B cell (primary cell): ENCODE measurements at regions not wholly inside any gene's neighbourhood (a gene's known extent, or its start where the extent isn't known, plus 50 kb on each side); places are given as distances from the start of the nearest gene placed in this dataset.

Experiments used
- ATAC-seq: fragments of 200-7000 bp; cut with Tn5 transposase; one replicate; pipeline ENCODE4 v1.10.0; 2021; ENCODE audit warnings: low read depth, mild to moderate bottlenecking, moderate number of reproducible peaks, moderate library complexity
- CTCF ChIA-PET: fragments of 350-600 bp; sonication (Branson Sonifier 250); formaldehyde crosslinking; loops from one replicate; lab custom pipeline; 2021; ENCODE audit warnings: antibody characterized with exemption, inconsistent platforms; lab: Charles Lee
- POLR2A ChIA-PET: fragments of 350-600 bp; sonication (Branson Sonifier 250); formaldehyde crosslinking; loops from one replicate; lab custom pipeline; 2021; ENCODE audit warnings: antibody characterized with exemption; lab: Charles Lee
- DNase-seq: peaks from one replicate; pipeline ENCODE4 v3.0.0; 2013
- H2AFZ ChIP-seq: 2 replicates; pipeline ENCODE4 v1.6.1; 2012; ENCODE audit warnings: mild to moderate bottlenecking, low read depth, low read length; ENCODE audit not compliant: insufficient read depth, poor library complexity, severe bottlenecking
- H3K27ac ChIP-seq, 2 donors: 1 replicate in 1 of 2; 2 replicates in 1 of 2; pipeline ENCODE4 v1.5.1; 2012 to 2013; ENCODE audit warnings: low read length in 2 of 2, mild to moderate bottlenecking in 2 of 2, moderate library complexity in 1 of 2
- H3K27me3 ChIP-seq, 4 experiments: fragments of 200-600 bp in 1 of 4; sonication (generic) in 1 of 4; replicated peaks in 1 of 4; 1 replicate in 2 of 4; 2 replicates in 2 of 4; pipeline versions ENCODE4 v1.6.1 to v1.7.0; 2013 to 2016; ENCODE audit warnings: low read length in 3 of 4, mild to moderate bottlenecking in 2 of 4, mixed read lengths in 1 of 4, moderate library complexity in 1 of 4; ENCODE audit not compliant: insufficient read depth in 4 of 4, control insufficient read depth in 3 of 4; ENCODE audit errors: control extremely low read depth in 1 of 4
- H3K36me3 ChIP-seq, 2 experiments: replicated peaks in 1 of 2; 1 replicate in 1 of 2; 2 replicates in 1 of 2; pipeline versions ENCODE4 v1.6.1 to v1.7.1; 2013; ENCODE audit warnings: low read length in 1 of 2; ENCODE audit not compliant: insufficient read depth in 2 of 2, control insufficient read depth in 1 of 2; ENCODE audit errors: control extremely low read depth in 1 of 2, extremely low read depth in 1 of 2
- H3K4me1 ChIP-seq, 2 donors: fragments of 200-600 bp in 1 of 2; sonication (generic) in 1 of 2; 1 replicate in 1 of 2; 2 replicates in 1 of 2; pipeline versions ENCODE4 v1.5.1 to v1.6.1; 2013 to 2017; ENCODE audit warnings: low read length in 2 of 2; ENCODE audit not compliant: control insufficient read depth in 2 of 2, insufficient read depth in 2 of 2
- H3K4me2 ChIP-seq: replicated peaks from 2 replicates; pipeline ENCODE3; 2012; ENCODE audit warnings: mild to moderate bottlenecking, low read depth, low read length; ENCODE audit not compliant: poor library complexity, severe bottlenecking
- H3K4me3 ChIP-seq, 5 experiments: fragments of 200-600 bp in 1 of 5; sonication (generic) in 1 of 5; 1 replicate in 3 of 5; 2 replicates in 2 of 5; pipeline versions ENCODE4 v1.5.1 to v1.7.0; 2011 to 2016; ENCODE audit warnings: low read length in 4 of 5, mild to moderate bottlenecking in 4 of 5, low read depth in 2 of 5, control low read depth in 1 of 5, moderate library complexity in 1 of 5; ENCODE audit not compliant: insufficient read depth in 1 of 5; ENCODE audit errors: control extremely low read depth in 1 of 5, extremely low read depth in 1 of 5
- H3K79me2 ChIP-seq: fragments of 200-600 bp; sonication (generic); one replicate; pipeline ENCODE4 v1.6.0; 2016; ENCODE audit warnings: low read length; ENCODE audit not compliant: control insufficient read depth, insufficient read depth
- H3K9ac ChIP-seq: fragments of 200-600 bp; sonication (generic); 2 replicates; pipeline ENCODE4 v1.6.1; 2017; ENCODE audit warnings: mild to moderate bottlenecking, low read length, moderate library complexity
- H3K9me3 ChIP-seq, 3 donors: one replicate each; pipeline versions ENCODE4 v1.6.1 to v1.7.1; 2013; ENCODE audit warnings: low read length in 2 of 3; ENCODE audit not compliant: control insufficient read depth in 2 of 3, insufficient read depth in 1 of 3; ENCODE audit errors: control extremely low read depth in 1 of 3
- H4K20me1 ChIP-seq: 2 replicates; pipeline ENCODE4 v1.6.0; 2012; ENCODE audit warnings: mild to moderate bottlenecking, low read length; ENCODE audit not compliant: insufficient read depth, control insufficient read depth, poor library complexity, severe bottlenecking
- H3K27ac Mint-ChIP-seq: one replicate; pipeline ENCODE4 v1.8.0; 2021; ENCODE audit warnings: mixed read lengths
- H3K27me3 Mint-ChIP-seq: one replicate; pipeline ENCODE4 v1.8.0; 2021; ENCODE audit warnings: mixed read lengths
- H3K4me1 Mint-ChIP-seq: one replicate; pipeline ENCODE4 v1.8.0; 2021; ENCODE audit warnings: mixed read lengths
- H3K4me3 Mint-ChIP-seq: one replicate; pipeline ENCODE4 v1.8.0; 2021; ENCODE audit warnings: mixed read lengths
- H3K9me3 Mint-ChIP-seq: one replicate; pipeline ENCODE4 v1.8.0; 2022; ENCODE audit warnings: mixed read lengths; ENCODE audit not compliant: insufficient read depth
- EZH2 ChIP-seq: IDR thresholded peaks from 2 replicates; pipeline ENCODE4 v1.6.1; 2012; ENCODE audit warnings: borderline replicate concordance, low read depth, mild to moderate bottlenecking, moderate library complexity, low read length; ENCODE audit not compliant: insufficient read depth, poor library complexity, severe bottlenecking
- whole genome bisulfite sequencing: methylation state at CpG from one replicate; pipeline ENCODE4 v1.1.5; 2013; ENCODE audit warnings: missing lambda C conversion rate; ENCODE audit not compliant: insufficient coverage; 5-methylcytosine and 5-hydroxymethylcytosine counted together
- intact Hi-C: fragments of 100-400 bp; cut with micrococcal nuclease; formaldehyde crosslinking; loops from one replicate; pipeline ENCODE4 v1.10.0; 2022
- TF ChIP-seq, protein P1 (sequence below): fragments of 200-600 bp; IDR thresholded peaks from one replicate; pipeline ENCODE4 v1.8.0; 2022; ENCODE audit warnings: antibody characterized with exemption, mild to moderate bottlenecking

DNA sequence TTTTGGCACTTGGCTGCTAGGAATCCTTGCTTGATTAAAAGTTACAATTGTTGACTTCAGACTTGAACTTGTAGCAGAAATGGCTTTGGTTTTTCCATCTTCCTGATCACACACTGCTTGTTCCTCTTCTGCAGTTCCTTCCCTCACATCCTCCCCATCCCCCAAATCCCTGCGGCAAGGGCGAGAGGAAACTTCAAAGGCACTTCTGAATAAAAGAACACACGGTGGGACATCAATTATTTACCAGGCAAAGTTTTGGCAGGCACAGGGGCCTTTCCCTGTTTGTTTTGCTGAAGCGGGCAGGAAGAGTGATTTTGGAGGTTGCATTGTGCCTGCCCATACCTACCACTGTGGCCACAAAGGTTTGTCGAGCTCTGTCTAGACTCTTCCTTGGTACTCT is 260.9 kb downstream of the KIF4B start:
- no peaks in the 10 kb centered on the region for H3K9me3 ChIP-seq
- H3K9me3 Mint-ChIP-seq = no peaks in the 10 kb centered on the region
- no peak overlapping the region for H3K27ac Mint-ChIP-seq
- POLR2A ChIA-PET = no interaction called here
- TF ChIP-seq EZH2 = no peak
- TF ChIP-seq, protein P1, sequence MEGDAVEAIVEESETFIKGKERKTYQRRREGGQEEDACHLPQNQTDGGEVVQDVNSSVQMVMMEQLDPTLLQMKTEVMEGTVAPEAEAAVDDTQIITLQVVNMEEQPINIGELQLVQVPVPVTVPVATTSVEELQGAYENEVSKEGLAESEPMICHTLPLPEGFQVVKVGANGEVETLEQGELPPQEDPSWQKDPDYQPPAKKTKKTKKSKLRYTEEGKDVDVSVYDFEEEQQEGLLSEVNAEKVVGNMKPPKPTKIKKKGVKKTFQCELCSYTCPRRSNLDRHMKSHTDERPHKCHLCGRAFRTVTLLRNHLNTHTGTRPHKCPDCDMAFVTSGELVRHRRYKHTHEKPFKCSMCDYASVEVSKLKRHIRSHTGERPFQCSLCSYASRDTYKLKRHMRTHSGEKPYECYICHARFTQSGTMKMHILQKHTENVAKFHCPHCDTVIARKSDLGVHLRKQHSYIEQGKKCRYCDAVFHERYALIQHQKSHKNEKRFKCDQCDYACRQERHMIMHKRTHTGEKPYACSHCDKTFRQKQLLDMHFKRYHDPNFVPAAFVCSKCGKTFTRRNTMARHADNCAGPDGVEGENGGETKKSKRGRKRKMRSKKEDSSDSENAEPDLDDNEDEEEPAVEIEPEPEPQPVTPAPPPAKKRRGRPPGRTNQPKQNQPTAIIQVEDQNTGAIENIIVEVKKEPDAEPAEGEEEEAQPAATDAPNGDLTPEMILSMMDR = no peak
- no peak overlapping the region for H3K9ac ChIP-seq
- no peaks in the 10 kb centered on the region for H3K4me1 ChIP-seq
- H3K4me1 Mint-ChIP-seq = no peaks in the 10 kb centered on the region
- H4K20me1 ChIP-seq = no peaks in the 10 kb centered on the region
- H3K27me3 ChIP-seq = no peaks in the 10 kb centered on the region
- DNase-seq = no peak
- no peaks in the 10 kb centered on the region for H3K27me3 Mint-ChIP-seq
- H3K4me3 Mint-ChIP-seq = no peak overlapping the region
- no peak overlapping the region for H3K4me2 ChIP-seq
- ATAC-seq = no peak
- CTCF ChIA-PET = no interaction called here
- intact Hi-C loops = no loop called here
- no peak overlapping the region for H2AFZ ChIP-seq
- no peak overlapping the region for H3K27ac ChIP-seq
- no peaks in the 10 kb centered on the region for H3K36me3 ChIP-seq
- 23% methylated on average over 3 of the region's 5 CpGs for whole genome bisulfite sequencing
- H3K79me2 ChIP-seq = no peaks in the 10 kb centered on the region
- no peak overlapping the region for H3K4me3 ChIP-seq

DNA sequence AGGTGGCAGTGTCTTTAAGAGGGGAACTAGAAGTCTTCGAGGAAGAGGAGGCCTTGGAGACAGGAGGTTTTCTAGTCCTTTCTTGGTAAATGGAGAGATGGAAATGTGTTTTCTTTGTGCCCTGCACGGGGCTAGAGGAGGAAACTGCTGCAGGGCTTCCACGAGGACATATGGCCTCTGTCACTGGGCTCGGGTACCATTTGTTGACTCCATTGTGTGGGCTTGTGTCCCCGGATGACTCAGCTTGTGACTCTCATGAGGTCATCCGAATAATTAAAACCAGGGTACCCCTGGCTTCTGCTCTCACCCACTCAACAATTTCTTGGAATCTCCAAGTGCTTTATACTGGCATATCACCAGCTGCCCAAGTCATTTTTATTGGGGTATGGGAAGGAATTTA is 261.7 kb downstream of the KIF4B start:
- Histone ChIP-seq H3K4me1 (no peaks in the 10 kb centered on the region), H2AFZ (no peak overlapping the region), H3K27me3 (no peaks in the 10 kb centered on the region), H4K20me1 (no peaks in the 10 kb centered on the region), H3K9me3 (no peaks in the 10 kb centered on the region), H3K79me2 (no peaks in the 10 kb centered on the region), H3K4me2 (no peak overlapping the region), H3K27ac (no peak overlapping the region), H3K9ac (no peak overlapping the region), H3K4me3 (no peak overlapping the region), H3K36me3 (no peaks in the 10 kb centered on the region)
- H3K4me3 Mint-ChIP-seq = no peak overlapping the region
- no peak for TF ChIP-seq EZH2
- TF ChIP-seq, protein P1 = no peak
- 79% methylated on average over 5 of the region's 6 CpGs for WGBS
- intact Hi-C loops = no loop called here
- no peaks in the 10 kb centered on the region for H3K9me3 Mint-ChIP-seq
- H3K27me3 Mint-ChIP-seq = no peaks in the 10 kb centered on the region
- no peak overlapping the region for H3K27ac Mint-ChIP-seq
- DNase-seq (no peak), ATAC-seq (no peak)
- ChIA-PET POLR2A (no interaction called here), CTCF (no interaction called here)
- H3K4me1 Mint-ChIP-seq = no peaks in the 10 kb centered on the region
